ENCODE measurements at regions not wholly inside any gene's neighbourhood (a gene's known extent, or its start where the extent isn't known, plus 50 kb on each side); places are given as distances from the start of the nearest gene placed in this dataset.

- TF ChIP-seq TP53 (CRISPR knock-in tag; IDR thresholded peaks at IDR 0.05) (no peak), POLR2AphosphoS2 (conservative IDR thresholded peaks at IDR 0.05; ENCODE audit: low read length) (no peak)
Observed at GRCh38 chr2:52340171-52340570, 1308.2 kb upstream of the NRXN1 start.

Data from A549 (cell line).